VCaP (cell line): ENCODE measurements at regions not wholly inside any gene's neighbourhood (a gene's known extent, or its start where the extent isn't known, plus 50 kb on each side); places are given as distances from the start of the nearest gene placed in this dataset.

ENCODE experiments used
- H3K27ac ChIP-seq: fragments of 450-650 bp; 2 replicates; pipeline ENCODE4 v1.5.1; 2017
- TF ChIP-seq, protein P1 (sequence below): fragments of 450-650 bp; conservative IDR thresholded peaks from 2 replicates; pipeline ENCODE4 v1.5.1; 2017; ENCODE audit warnings: mild to moderate bottlenecking, moderate library complexity

DNA sequence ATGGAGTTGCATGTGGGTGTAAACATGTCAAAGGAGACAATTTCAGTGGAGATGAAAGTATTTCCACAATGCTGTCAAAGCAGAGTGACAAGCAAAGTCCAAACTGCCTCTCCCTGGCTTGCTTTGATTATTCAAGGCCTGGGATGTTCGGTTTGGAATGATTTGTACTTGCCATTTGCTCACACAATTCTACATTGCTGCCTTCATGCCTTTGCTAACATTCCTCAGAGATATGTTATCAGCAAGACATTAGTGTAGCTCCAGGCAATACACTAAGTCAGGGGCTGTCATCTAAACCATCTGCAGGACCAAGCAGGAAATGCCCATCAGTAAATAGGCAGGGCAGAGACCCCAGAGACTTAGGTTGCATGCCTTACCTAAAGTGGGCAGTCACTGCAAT is 79.6 kb upstream of the C1QTNF7 start:
- H3K27ac ChIP-seq = no peak overlapping the region
- TF ChIP-seq, protein P1, sequence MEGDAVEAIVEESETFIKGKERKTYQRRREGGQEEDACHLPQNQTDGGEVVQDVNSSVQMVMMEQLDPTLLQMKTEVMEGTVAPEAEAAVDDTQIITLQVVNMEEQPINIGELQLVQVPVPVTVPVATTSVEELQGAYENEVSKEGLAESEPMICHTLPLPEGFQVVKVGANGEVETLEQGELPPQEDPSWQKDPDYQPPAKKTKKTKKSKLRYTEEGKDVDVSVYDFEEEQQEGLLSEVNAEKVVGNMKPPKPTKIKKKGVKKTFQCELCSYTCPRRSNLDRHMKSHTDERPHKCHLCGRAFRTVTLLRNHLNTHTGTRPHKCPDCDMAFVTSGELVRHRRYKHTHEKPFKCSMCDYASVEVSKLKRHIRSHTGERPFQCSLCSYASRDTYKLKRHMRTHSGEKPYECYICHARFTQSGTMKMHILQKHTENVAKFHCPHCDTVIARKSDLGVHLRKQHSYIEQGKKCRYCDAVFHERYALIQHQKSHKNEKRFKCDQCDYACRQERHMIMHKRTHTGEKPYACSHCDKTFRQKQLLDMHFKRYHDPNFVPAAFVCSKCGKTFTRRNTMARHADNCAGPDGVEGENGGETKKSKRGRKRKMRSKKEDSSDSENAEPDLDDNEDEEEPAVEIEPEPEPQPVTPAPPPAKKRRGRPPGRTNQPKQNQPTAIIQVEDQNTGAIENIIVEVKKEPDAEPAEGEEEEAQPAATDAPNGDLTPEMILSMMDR = no peak

DNA sequence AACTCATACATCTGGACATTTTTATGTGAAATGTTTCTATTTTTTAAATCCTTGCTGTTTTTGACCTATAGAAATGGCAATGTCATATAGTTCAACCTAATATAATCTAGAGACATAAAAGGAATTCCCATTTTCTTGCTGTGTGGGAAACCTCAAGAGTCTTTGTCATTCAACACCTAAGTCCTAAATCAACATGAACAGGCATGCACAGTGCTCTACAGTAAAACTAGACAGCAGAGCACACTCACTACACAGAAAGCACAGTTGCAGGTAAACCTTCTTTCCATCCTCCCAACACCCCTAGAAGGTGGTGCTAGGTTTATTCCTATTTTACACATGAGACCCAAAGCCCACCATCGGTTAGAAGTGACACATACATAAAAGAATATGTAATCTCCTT is 79.1 kb upstream of the C1QTNF7 start:
- TF ChIP-seq, protein P1 = no peak
- no peak overlapping the region for H3K27ac ChIP-seq

DNA sequence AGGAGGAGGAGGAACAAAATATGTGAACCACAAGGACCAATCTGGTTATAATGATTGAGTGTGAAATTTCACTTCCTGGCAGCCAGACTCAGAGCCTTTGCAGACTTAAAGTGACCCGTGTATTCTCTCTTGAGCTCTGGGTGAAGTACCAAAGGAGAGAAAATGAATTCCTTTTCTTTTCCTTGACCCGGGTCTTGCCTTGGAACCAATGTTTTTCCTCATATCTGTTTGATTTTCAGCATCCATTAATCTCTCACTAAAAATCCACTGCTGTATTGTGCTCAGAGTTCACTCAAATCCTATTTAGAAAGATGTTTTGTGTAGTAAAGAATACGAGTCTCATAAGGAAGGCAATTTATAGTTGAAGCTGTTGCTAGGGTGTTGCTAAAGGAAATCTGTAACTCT is 78.3 kb upstream of the C1QTNF7 start:
- no peak overlapping the region for H3K27ac ChIP-seq
- TF ChIP-seq, protein P1 = no peak

DNA sequence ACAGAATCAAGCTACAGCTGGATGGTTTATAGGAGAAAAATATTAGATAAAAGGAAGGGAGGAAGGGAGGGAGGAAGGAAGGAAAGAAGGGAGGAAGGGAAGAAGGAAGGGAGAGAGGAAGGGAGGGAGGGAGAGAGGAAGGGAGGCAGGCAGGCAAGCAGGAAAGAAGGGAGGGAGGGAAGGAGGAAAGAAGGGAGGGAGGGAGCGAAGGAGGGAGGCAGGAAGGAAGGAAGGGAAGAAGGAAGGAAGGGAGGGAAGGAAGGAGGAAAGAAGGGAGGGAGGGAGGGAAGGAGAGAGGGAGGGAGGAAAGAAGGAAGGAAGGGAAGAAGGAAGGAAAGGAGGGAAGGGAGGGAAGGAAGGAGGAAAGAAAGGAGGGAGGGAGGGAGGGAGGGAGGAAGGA is 77.9 kb upstream of the C1QTNF7 start:
- TF ChIP-seq, protein P1 = no peak
- no peak overlapping the region for H3K27ac ChIP-seq

DNA sequence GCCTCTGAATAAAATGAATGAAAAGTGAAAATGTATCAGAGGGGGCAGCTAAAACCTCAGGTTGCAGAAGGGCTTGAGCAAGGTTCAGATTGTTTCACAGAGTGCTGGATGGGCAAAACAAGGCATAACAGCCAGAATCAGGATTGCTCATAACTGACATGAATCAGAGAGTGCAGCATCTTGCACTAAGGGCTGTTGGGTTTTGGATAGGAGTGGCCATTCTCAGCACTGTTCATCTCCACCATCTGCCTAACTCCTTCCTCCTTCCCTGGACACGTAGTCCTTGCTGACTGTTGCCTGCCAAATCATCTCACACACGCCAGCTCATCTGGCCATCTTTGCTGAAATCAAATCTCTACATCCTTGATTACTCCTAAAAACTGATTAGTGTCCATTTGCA is 75.3 kb upstream of the C1QTNF7 start:
- no peak overlapping the region for H3K27ac ChIP-seq
- TF ChIP-seq, protein P1 = no peak

DNA sequence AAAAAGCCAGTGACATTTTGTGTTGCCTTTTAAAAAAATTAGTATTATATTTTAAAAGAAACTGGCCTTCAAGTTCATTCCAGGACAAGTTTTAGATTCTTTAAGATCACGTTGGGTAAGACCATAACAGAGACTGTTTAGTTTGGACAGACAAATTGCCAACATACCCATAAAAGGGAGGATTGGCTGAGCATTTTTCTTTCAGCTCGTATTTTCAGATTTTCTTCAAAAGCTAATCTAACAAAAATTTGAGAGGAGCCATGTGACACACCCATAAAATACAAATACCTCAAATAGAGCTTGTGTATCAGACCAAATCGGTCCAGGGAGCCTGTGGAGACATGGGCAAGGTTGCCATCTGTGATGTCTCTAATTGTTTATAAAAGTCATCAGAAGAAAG is 74.6 kb upstream of the C1QTNF7 start:
- H3K27ac ChIP-seq = no peak overlapping the region
- TF ChIP-seq, protein P1 = no peak

DNA sequence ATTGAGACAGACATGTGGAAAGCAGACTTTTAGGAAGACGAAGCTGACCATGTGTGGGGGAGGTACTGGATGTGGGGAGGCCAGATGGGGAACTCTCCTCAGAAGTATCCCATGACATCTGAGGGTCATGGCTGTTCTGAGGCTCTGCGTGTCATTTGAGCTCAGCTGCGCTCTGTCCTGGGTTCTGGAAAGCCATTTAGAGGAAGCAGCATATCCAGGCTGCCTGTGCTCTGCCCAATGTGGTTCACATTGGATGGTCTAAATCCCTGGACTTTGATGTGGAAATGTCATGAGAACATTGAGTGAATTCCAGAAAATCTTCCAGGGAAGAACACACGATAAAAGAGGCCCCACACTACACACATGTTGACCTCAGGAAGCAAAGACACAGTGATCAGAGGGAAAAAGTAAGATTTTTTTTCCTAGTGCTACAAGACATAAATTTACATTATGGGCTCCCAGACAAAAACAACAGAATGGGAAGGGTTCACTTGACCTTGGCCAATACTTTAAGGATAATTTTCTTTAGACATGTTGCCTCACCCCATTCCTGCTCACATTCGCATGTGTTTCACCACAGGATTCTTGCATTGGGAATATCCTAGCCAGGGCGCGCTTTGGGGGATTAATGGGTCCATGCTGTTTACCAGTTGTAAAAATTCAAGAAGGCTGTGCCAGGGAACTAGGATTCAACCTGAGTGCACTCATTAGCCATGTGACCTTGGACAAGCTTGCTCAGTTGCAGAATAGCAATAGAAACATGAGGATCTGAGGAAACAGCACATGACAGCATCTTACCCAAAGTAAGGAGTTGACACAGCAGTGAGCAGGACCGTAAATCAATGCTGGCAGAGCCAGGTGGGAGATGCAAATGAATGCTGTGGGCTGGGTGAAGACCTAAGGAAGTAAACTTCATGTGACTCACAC is 73.2 kb upstream of the C1QTNF7 start:
- TF ChIP-seq, protein P1 = no peak
- H3K27ac ChIP-seq = no peak overlapping the region
